ENCODE measurements at regions not wholly inside any gene's neighbourhood (a gene's known extent, or its start where the extent isn't known, plus 50 kb on each side); places are given as distances from the start of the nearest gene placed in this dataset.

- DNase-seq, result peak in 1 of 2 donors; percentile 16
- peaks cover 0 to 4% of the 10 kb centered on the region in 2 donors for H3K9me3 ChIP-seq (ENCODE audit: control insufficient read depth in 2 of 2, insufficient read depth in 1 of 2, low read depth in 1 of 2, low read length in 1 of 2)
- 13 to 36% (median 16%) methylated on average over 3 of the region's 3 CpGs for WGBS, 3 donors
- H3K4me1 ChIP-seq (ENCODE audit: control insufficient read depth in 3 of 3, insufficient read depth in 2 of 3, low read depth in 1 of 3, low read length in 2 of 3), result no peaks in the 10 kb centered on the region
- H3K27me3 ChIP-seq (ENCODE audit: control insufficient read depth in 3 of 3, insufficient read depth in 3 of 3, low read length in 3 of 3), result no peaks in the 10 kb centered on the region
- H3K27ac ChIP-seq (ENCODE audit: low read depth in 1 of 3, low read length in 2 of 3), result no peak overlapping the region
- H3K36me3 ChIP-seq (ENCODE audit: control insufficient read depth in 3 of 3, insufficient read depth in 2 of 3, low read depth in 1 of 3, low read length in 3 of 3), result no peaks in the 10 kb centered on the region
- no peak overlapping the region for H3K4me3 ChIP-seq (ENCODE audit: low read depth in 1 of 3, low read length in 3 of 3)
- no peak for FAIRE-seq
These were observed 211.9 kb upstream of the TRPM3 start for GRCh38 chr9:71333321-71333720.

DNA sequence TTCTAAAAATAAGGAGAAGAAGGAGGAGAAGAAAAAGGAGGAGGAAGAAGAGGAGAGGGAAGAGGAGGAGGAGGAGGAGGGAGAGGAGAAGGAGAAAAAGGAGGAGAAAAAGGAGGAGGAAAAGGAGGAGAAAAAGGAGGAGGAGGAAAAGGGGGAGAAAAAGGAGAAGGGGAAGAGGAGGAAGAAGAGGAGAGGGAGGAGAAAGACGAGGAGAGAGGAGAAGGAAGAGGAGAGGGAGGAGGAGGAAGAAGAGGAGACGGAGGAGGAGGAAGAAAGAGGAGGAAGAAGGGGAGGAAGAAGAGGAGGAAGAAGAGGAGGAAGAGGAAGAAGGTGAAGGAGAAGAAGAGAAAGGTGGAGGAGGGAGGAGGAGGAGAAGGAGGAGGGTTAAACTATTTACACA lies 210.2 kb upstream of the TRPM3 start:
- FAIRE-seq (no peak), DNase-seq (no peak)
- Histone ChIP-seq H3K9me3 (ENCODE audit: control insufficient read depth in 2 of 2, insufficient read depth in 1 of 2, low read depth in 1 of 2, low read length in 1 of 2) (peaks cover 0 to 4% of the 10 kb centered on the region in 2 donors), H3K27me3 (ENCODE audit: control insufficient read depth in 3 of 3, insufficient read depth in 3 of 3, low read length in 3 of 3) (no peaks in the 10 kb centered on the region), H3K27ac (ENCODE audit: low read depth in 1 of 3, low read length in 2 of 3) (no peak overlapping the region), H3K4me3 (ENCODE audit: low read depth in 1 of 3, low read length in 3 of 3) (no peak overlapping the region), H3K4me1 (ENCODE audit: control insufficient read depth in 3 of 3, insufficient read depth in 2 of 3, low read depth in 1 of 3, low read length in 2 of 3) (no peaks in the 10 kb centered on the region), H3K36me3 (ENCODE audit: control insufficient read depth in 3 of 3, insufficient read depth in 2 of 3, low read depth in 1 of 3, low read length in 3 of 3) (no peaks in the 10 kb centered on the region)
- WGBS, 3 donors, result 59 to 69% (median 61%) methylated on average over 2 of the region's 2 CpGs

DNA sequence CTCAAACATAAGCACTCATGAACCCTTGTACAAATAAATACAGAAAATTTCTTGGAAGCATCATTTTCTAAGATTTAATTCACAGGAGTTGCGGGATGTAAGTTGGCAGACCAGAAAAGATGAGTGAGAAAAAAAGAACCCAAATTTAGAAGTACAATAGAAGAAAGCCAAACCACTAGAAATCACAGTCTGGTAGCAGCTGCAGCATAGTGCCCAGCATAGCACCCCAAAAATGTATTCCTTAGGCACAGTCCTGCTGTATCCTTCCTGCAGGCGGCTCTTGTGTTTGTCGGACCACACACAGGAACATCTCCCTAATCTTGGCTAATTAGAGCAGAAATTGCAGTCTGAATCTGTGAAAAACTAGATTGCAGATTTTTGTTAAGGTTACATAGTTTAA lies 208.5 kb upstream of the TRPM3 start:
- Histone ChIP-seq H3K9me3 (ENCODE audit: control insufficient read depth in 2 of 2, insufficient read depth in 1 of 2, low read depth in 1 of 2, low read length in 1 of 2) (peaks cover 0 to 4% of the 10 kb centered on the region in 2 donors), H3K36me3 (ENCODE audit: control insufficient read depth in 3 of 3, insufficient read depth in 2 of 3, low read depth in 1 of 3, low read length in 3 of 3) (no peaks in the 10 kb centered on the region), H3K27ac (ENCODE audit: low read depth in 1 of 3, low read length in 2 of 3) (no peak overlapping the region), H3K4me3 (ENCODE audit: low read depth in 1 of 3, low read length in 3 of 3) (no peak overlapping the region), H3K4me1 (ENCODE audit: control insufficient read depth in 3 of 3, insufficient read depth in 2 of 3, low read depth in 1 of 3, low read length in 2 of 3) (no peaks in the 10 kb centered on the region), H3K27me3 (ENCODE audit: control insufficient read depth in 3 of 3, insufficient read depth in 3 of 3, low read length in 3 of 3) (no peaks in the 10 kb centered on the region)
- 83 to 93% (median 86%) methylated on average over 3 of the region's 3 CpGs for WGBS, 3 donors
- DNase-seq (no peak), FAIRE-seq (no peak)

DNA sequence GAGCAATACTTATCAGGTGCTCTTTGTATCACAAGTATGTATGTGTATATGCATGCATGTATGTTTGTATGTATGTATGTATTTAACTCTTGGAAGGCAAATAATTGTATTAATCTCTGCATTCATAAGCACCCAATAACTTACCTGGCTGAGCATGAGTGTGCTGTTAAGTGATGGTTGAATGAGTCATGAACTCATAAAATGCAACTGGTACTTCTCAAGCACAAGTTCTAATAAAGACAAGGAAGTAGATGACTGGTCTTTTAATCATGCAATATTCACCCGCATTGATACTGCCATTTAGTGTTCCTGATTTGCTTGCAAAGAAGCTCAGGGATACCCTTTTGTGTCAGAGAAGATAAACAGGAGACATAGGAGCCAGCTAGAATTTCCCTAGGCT lies 204.9 kb upstream of the TRPM3 start:
- 45 to 79% (median 64%) methylated on average over 1 of the region's 1 CpG for WGBS, 3 donors

GRCh38 chr9:71323357-71323756 lies 201.9 kb upstream of the TRPM3 start:
- Histone ChIP-seq H3K27me3 (ENCODE audit: control insufficient read depth in 3 of 3, insufficient read depth in 3 of 3, low read length in 3 of 3) (no peaks in the 10 kb centered on the region), H3K4me3 (ENCODE audit: low read depth in 1 of 3, low read length in 3 of 3) (no peak overlapping the region), H3K36me3 (ENCODE audit: control insufficient read depth in 3 of 3, insufficient read depth in 2 of 3, low read depth in 1 of 3, low read length in 3 of 3) (no peaks in the 10 kb centered on the region), H3K27ac (ENCODE audit: low read depth in 1 of 3, low read length in 2 of 3) (no peak overlapping the region), H3K4me1 (ENCODE audit: control insufficient read depth in 3 of 3, insufficient read depth in 2 of 3, low read depth in 1 of 3, low read length in 2 of 3) (no peaks in the 10 kb centered on the region), H3K9me3 (ENCODE audit: control insufficient read depth in 2 of 2, insufficient read depth in 1 of 2, low read depth in 1 of 2, low read length in 1 of 2) (no peaks in the 10 kb centered on the region)
- DNase-seq, result no peak
- 96 to 97% (median 97%) methylated on average over 3 of the region's 3 CpGs for WGBS, 3 donors
- no peak for FAIRE-seq

More for the DNA sequence above, 204.9 kb upstream of the TRPM3 start:
- DNase-seq (no peak), FAIRE-seq (no peak)
- H3K9me3 ChIP-seq (ENCODE audit: control insufficient read depth in 2 of 2, insufficient read depth in 1 of 2, low read depth in 1 of 2, low read length in 1 of 2), result no peaks in the 10 kb centered on the region
- no peak overlapping the region for H3K4me3 ChIP-seq (ENCODE audit: low read depth in 1 of 3, low read length in 3 of 3)
- H3K36me3 ChIP-seq (ENCODE audit: control insufficient read depth in 3 of 3, insufficient read depth in 2 of 3, low read depth in 1 of 3, low read length in 3 of 3), result no peaks in the 10 kb centered on the region
- no peaks in the 10 kb centered on the region for H3K27me3 ChIP-seq (ENCODE audit: control insufficient read depth in 3 of 3, insufficient read depth in 3 of 3, low read length in 3 of 3)
- no peak overlapping the region for H3K27ac ChIP-seq (ENCODE audit: low read depth in 1 of 3, low read length in 2 of 3)
- H3K4me1 ChIP-seq (ENCODE audit: control insufficient read depth in 3 of 3, insufficient read depth in 2 of 3, low read depth in 1 of 3, low read length in 2 of 3), result no peaks in the 10 kb centered on the region

DNA sequence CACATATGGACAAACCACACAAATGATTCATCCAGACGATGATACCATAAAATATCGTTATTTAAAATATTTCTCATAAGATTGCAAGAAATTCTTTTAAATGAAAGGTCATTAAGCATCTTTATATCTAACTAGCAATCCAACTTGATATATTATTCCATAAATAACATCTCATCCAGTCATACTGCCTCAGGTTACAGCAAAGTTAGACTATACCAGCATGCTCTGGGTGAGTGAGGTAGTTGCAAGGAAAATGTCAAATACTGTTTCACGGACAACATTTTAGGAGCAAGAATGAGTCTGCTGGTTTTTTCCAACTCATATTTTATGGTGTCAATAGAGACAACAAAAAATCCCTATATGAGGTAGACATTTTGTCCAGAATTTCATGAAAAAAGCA lies 200.9 kb upstream of the TRPM3 start:
- WGBS, 3 donors, result 86 to 91% (median 91%) methylated on average over 3 of the region's 3 CpGs
- DNase-seq (no peak), FAIRE-seq (no peak)
- Histone ChIP-seq H3K4me3 (ENCODE audit: low read depth in 1 of 3, low read length in 3 of 3) (no peak overlapping the region), H3K9me3 (ENCODE audit: control insufficient read depth in 2 of 2, insufficient read depth in 1 of 2, low read depth in 1 of 2, low read length in 1 of 2) (no peaks in the 10 kb centered on the region), H3K36me3 (ENCODE audit: control insufficient read depth in 3 of 3, insufficient read depth in 2 of 3, low read depth in 1 of 3, low read length in 3 of 3) (no peaks in the 10 kb centered on the region), H3K27ac (ENCODE audit: low read depth in 1 of 3, low read length in 2 of 3) (no peak overlapping the region), H3K4me1 (ENCODE audit: control insufficient read depth in 3 of 3, insufficient read depth in 2 of 3, low read depth in 1 of 3, low read length in 2 of 3) (no peaks in the 10 kb centered on the region), H3K27me3 (ENCODE audit: control insufficient read depth in 3 of 3, insufficient read depth in 3 of 3, low read length in 3 of 3) (no peaks in the 10 kb centered on the region)

DNA sequence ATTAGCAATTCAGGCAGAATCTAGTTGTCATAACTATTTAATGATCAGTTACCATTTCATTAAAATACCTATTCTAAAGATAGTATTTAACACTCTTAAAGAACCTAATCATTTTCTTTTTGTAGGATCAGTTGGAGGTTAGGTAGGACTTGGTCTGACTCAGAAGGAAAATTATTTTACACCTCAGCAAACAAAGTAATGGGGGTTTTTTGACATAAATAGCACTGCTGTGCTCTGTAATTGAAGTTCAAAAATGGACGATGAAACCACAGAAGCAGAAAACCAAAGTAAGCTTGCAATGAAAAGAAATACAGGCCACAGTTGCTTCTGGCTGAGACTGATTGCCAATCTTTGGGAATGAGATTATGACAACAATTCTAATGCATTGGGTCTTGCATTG lies 187.0 kb upstream of the TRPM3 start:
- H3K4me1 ChIP-seq (ENCODE audit: control insufficient read depth in 3 of 3, insufficient read depth in 2 of 3, low read depth in 1 of 3, low read length in 2 of 3), result no peaks in the 10 kb centered on the region

GRCh38 chr9:71306134-71306533 lies 184.7 kb upstream of the TRPM3 start:
- WGBS, 3 donors, result 69 to 82% (median 78%) methylated on average over 3 of the region's 3 CpGs
- Histone ChIP-seq H3K4me3 (ENCODE audit: low read depth in 1 of 3, low read length in 3 of 3) (no peak overlapping the region), H3K36me3 (ENCODE audit: control insufficient read depth in 3 of 3, insufficient read depth in 2 of 3, low read depth in 1 of 3, low read length in 3 of 3) (no peaks in the 10 kb centered on the region), H3K27me3 (ENCODE audit: control insufficient read depth in 3 of 3, insufficient read depth in 3 of 3, low read length in 3 of 3) (no peaks in the 10 kb centered on the region), H3K4me1 (ENCODE audit: control insufficient read depth in 3 of 3, insufficient read depth in 2 of 3, low read depth in 1 of 3, low read length in 2 of 3) (no peaks in the 10 kb centered on the region), H3K9me3 (ENCODE audit: control insufficient read depth in 2 of 2, insufficient read depth in 1 of 2, low read depth in 1 of 2, low read length in 1 of 2) (no peaks in the 10 kb centered on the region), H3K27ac (ENCODE audit: low read depth in 1 of 3, low read length in 2 of 3) (no peak overlapping the region)
- DNase-seq (no peak), FAIRE-seq (no peak)

More for the DNA sequence above, 187.0 kb upstream of the TRPM3 start:
- no peak overlapping the region for H3K27ac ChIP-seq (ENCODE audit: low read depth in 1 of 3, low read length in 2 of 3)
- FAIRE-seq, result no peak
- H3K4me3 ChIP-seq (ENCODE audit: low read depth in 1 of 3, low read length in 3 of 3), result no peak overlapping the region
- H3K36me3 ChIP-seq (ENCODE audit: control insufficient read depth in 3 of 3, insufficient read depth in 2 of 3, low read depth in 1 of 3, low read length in 3 of 3), result no peaks in the 10 kb centered on the region
- no peaks in the 10 kb centered on the region for H3K9me3 ChIP-seq (ENCODE audit: control insufficient read depth in 2 of 2, insufficient read depth in 1 of 2, low read depth in 1 of 2, low read length in 1 of 2)
- no peaks in the 10 kb centered on the region for H3K27me3 ChIP-seq (ENCODE audit: control insufficient read depth in 3 of 3, insufficient read depth in 3 of 3, low read length in 3 of 3)
- WGBS, 3 donors, result 79 to 90% (median 81%) methylated on average over 1 of the region's 1 CpG
- DNase-seq, result no peak

DNA sequence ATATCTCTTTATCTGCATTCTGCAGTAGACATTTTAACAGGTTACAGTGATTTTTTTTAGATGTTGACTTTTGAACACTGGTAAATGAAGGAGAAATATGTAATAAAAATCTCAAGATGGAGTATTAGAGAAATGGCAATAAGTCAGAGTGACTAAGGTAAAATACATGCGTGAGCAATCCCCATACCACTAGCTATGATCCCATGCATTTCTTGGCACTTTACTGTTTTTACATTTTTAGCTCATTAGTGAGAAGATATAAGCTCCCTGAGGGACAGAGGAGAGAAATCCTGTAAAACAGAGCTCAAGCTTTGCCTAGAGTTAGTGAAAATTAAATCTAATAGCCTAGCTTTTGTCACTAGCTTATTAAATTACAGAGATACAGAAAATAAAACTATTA lies 181.9 kb upstream of the TRPM3 start:
- FAIRE-seq (no peak), DNase-seq (no peak)
- Histone ChIP-seq H3K36me3 (ENCODE audit: control insufficient read depth in 3 of 3, insufficient read depth in 2 of 3, low read depth in 1 of 3, low read length in 3 of 3) (no peaks in the 10 kb centered on the region), H3K4me1 (ENCODE audit: control insufficient read depth in 3 of 3, insufficient read depth in 2 of 3, low read depth in 1 of 3, low read length in 2 of 3) (no peaks in the 10 kb centered on the region), H3K9me3 (ENCODE audit: control insufficient read depth in 2 of 2, insufficient read depth in 1 of 2, low read depth in 1 of 2, low read length in 1 of 2) (no peaks in the 10 kb centered on the region), H3K4me3 (ENCODE audit: low read depth in 1 of 3, low read length in 3 of 3) (no peak overlapping the region), H3K27me3 (ENCODE audit: control insufficient read depth in 3 of 3, insufficient read depth in 3 of 3, low read length in 3 of 3) (no peaks in the 10 kb centered on the region), H3K27ac (ENCODE audit: low read depth in 1 of 3, low read length in 2 of 3) (no peak overlapping the region)
- WGBS, 3 donors, result 87 to 97% (median 88%) methylated on average over 1 of the region's 1 CpG
